Mesothelial cell of epicardium (in vitro differentiated cells): ENCODE measurements at regions not wholly inside any gene's neighbourhood (a gene's known extent, or its start where the extent isn't known, plus 50 kb on each side); places are given as distances from the start of the nearest gene placed in this dataset.
A peak's percentile ranks its signal among the peaks of the same experiment; 100 is the strongest.

Source experiments
- DNase-seq, 2 experiments: peaks; one replicate each; pipeline ENCODE4 v3.0.0; 2021; ENCODE audit warnings: low spot score in 2 of 2; ENCODE audit not compliant: unreplicated experiment in 2 of 2
- H3K27ac Mint-ChIP-seq: 2 replicates; pipeline ENCODE4 v1.8.0; 2021; ENCODE audit warnings: mixed read lengths
- H3K27me3 Mint-ChIP-seq: 2 replicates; pipeline ENCODE4 v1.8.0; 2021; ENCODE audit warnings: low read depth, mixed read lengths
- H3K36me3 Mint-ChIP-seq: 2 replicates; pipeline ENCODE4 v1.8.0; 2021; ENCODE audit warnings: mixed read lengths
- H3K4me1 Mint-ChIP-seq: 2 replicates; pipeline ENCODE4 v1.8.0; 2021; ENCODE audit warnings: mixed read lengths
- H3K4me3 Mint-ChIP-seq: 2 replicates; pipeline ENCODE4 v1.8.0; 2021; ENCODE audit warnings: mild to moderate bottlenecking, moderate library complexity, mixed read lengths
- H3K9me3 Mint-ChIP-seq: 2 replicates; pipeline ENCODE4 v1.8.0; 2021; ENCODE audit warnings: mixed read lengths
- TF ChIP-seq, protein P1 (sequence below): fragments of 200-600 bp; sonication (generic); IDR thresholded peaks from one replicate; pipeline ENCODE4 v1.5.0; 2021; ENCODE audit warnings: antibody characterized with exemption; ENCODE audit not compliant: unreplicated experiment

DNA sequence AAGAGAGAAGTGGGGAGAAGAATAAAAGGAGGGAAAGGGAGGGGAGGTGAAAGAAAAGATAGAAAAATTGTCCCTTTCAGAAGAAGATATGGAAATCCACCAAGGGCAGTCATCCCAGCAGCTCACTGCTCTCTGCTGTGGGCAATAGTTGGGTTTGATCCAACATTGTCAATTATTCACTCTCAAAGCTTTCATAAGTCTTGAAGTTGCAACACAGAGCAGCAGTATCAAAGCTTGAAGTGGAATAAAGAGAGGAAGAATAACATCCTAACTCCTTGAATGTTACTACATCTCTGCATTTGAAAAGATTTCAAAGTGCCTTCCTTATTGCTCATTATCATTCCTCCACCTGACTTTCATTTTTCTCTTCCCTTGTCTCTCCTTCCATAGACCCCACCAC, 62.3 kb upstream of the HHIP start:
- Mint-ChIP-seq H3K27ac (no peak overlapping the region), H3K4me1 (peaks cover 13% of the 10 kb centered on the region)
- DNase-seq, result no peak

GRCh38 chr4:144584428-144584827, 61.5 kb upstream of the HHIP start:
- Mint-ChIP-seq H3K4me1 (peaks cover 11% of the 10 kb centered on the region), H3K27ac (no peak overlapping the region), H3K36me3 (peaks cover 3% of the 10 kb centered on the region), H3K9me3 (peaks cover 19% of the 10 kb centered on the region), H3K27me3 (no peaks in the 10 kb centered on the region), H3K4me3 (no peak overlapping the region)
- TF ChIP-seq, protein P1, sequence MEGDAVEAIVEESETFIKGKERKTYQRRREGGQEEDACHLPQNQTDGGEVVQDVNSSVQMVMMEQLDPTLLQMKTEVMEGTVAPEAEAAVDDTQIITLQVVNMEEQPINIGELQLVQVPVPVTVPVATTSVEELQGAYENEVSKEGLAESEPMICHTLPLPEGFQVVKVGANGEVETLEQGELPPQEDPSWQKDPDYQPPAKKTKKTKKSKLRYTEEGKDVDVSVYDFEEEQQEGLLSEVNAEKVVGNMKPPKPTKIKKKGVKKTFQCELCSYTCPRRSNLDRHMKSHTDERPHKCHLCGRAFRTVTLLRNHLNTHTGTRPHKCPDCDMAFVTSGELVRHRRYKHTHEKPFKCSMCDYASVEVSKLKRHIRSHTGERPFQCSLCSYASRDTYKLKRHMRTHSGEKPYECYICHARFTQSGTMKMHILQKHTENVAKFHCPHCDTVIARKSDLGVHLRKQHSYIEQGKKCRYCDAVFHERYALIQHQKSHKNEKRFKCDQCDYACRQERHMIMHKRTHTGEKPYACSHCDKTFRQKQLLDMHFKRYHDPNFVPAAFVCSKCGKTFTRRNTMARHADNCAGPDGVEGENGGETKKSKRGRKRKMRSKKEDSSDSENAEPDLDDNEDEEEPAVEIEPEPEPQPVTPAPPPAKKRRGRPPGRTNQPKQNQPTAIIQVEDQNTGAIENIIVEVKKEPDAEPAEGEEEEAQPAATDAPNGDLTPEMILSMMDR, result no peak
- no peak for DNase-seq

More for the DNA sequence above, 62.3 kb upstream of the HHIP start:
- H3K27me3 Mint-ChIP-seq, result no peaks in the 10 kb centered on the region
- peaks cover 19% of the 10 kb centered on the region for H3K9me3 Mint-ChIP-seq
- H3K4me3 Mint-ChIP-seq, result no peak overlapping the region
- peaks cover 3% of the 10 kb centered on the region for H3K36me3 Mint-ChIP-seq
- TF ChIP-seq, protein P1, result no peak

GRCh38 chr4:144589512-144589911, 56.4 kb upstream of the HHIP start:
- H3K9me3 Mint-ChIP-seq, result peaks cover 11% of the 10 kb centered on the region
- DNase-seq, result no peak
- TF ChIP-seq, protein P1, result no peak
- no peak overlapping the region for H3K27ac Mint-ChIP-seq
- no peak overlapping the region for H3K4me3 Mint-ChIP-seq
- peaks cover 13% of the 10 kb centered on the region for H3K4me1 Mint-ChIP-seq
- H3K36me3 Mint-ChIP-seq, result peaks cover 3% of the 10 kb centered on the region
- H3K27me3 Mint-ChIP-seq, result no peaks in the 10 kb centered on the region

DNA sequence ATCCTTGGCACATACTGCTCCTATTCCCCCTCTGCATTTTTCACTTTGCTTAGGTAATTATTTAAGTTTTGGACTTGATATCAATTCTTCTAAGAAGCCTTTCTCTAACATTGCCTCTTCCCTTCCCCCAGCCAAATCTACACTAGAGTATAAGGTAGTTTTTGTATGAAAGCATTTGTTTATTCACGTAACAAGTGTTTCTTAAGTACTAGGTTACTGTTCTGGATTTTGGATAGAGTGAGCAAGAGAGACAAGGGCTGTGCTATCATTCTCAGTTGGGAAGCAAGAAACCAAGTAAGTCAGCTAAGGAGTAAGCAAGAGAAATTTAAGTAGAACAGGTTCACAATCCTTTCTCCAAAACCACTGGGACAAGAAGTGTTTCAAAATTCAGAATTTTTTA, 55.9 kb upstream of the HHIP start:
- TF ChIP-seq, protein P1, result no peak
- Mint-ChIP-seq H3K9me3 (peaks cover 11% of the 10 kb centered on the region), H3K36me3 (peaks cover 3% of the 10 kb centered on the region), H3K27ac (no peak overlapping the region), H3K27me3 (no peaks in the 10 kb centered on the region), H3K4me3 (no peak overlapping the region), H3K4me1 (peaks cover 15% of the 10 kb centered on the region)
- DNase-seq, result no peak

- H3K36me3 Mint-ChIP-seq, result peaks cover 3% of the 10 kb centered on the region
- H3K4me3 Mint-ChIP-seq, result no peak overlapping the region
- H3K27me3 Mint-ChIP-seq, result no peaks in the 10 kb centered on the region
- DNase-seq, result peak in 1 of 2 experiments; percentile 38
- H3K9me3 Mint-ChIP-seq, result peaks cover 11% of the 10 kb centered on the region
- TF ChIP-seq, protein P1, result no peak
- peaks cover 15% of the 10 kb centered on the region for H3K4me1 Mint-ChIP-seq
- peak overlapping the region; percentile 27 for H3K27ac Mint-ChIP-seq
These were observed 54.6 kb upstream of the HHIP start for GRCh38 chr4:144591401-144591800.

DNA sequence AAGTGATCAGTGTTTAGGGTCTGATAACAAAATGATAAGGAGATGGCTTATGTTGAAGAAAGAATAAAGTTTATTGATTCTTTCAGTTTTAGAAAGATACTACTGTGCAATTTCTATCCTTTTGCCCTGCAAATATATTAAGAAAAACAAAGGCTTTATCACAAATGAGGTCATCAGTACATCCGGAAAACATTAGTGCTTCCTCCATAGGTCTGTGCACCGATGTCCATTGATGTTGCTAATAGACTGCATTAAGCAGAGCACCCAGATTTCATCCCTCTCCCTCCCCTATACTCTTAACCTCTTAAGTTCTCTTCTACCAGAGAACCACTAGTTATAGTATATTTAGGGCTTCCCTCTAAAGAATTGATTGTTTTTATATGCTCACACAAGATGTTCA, 53.7 kb upstream of the HHIP start:
- Mint-ChIP-seq H3K4me1 (peaks cover 15% of the 10 kb centered on the region), H3K4me3 (no peak overlapping the region), H3K9me3 (peaks cover 11% of the 10 kb centered on the region), H3K27me3 (no peaks in the 10 kb centered on the region), H3K36me3 (peaks cover 3% of the 10 kb centered on the region), H3K27ac (no peak overlapping the region)
- no peak for DNase-seq
- TF ChIP-seq, protein P1, result no peak
